Activated CD4-positive, CD25-positive, alpha-beta regulatory T cell treated with anti-CD3 and anti-CD28 coated beads, Interleukin-2, amount 50 U/mL, for 72 hours (primary cell): ENCODE measurements at regions not wholly inside any gene's neighbourhood (a gene's known extent, or its start where the extent isn't known, plus 50 kb on each side); places are given as distances from the start of the nearest gene placed in this dataset.
A peak's percentile ranks its signal among the peaks of the same experiment; 100 is the strongest.
"Not testable (repeated sequence)": the region's sequence is repeated elsewhere in the genome, so short reads cannot be mapped to it uniquely, and the experiment has no call there.

Experiments
- DNase-seq: peaks from one replicate; pipeline ENCODE4 v3.0.0; 2021

DNA sequence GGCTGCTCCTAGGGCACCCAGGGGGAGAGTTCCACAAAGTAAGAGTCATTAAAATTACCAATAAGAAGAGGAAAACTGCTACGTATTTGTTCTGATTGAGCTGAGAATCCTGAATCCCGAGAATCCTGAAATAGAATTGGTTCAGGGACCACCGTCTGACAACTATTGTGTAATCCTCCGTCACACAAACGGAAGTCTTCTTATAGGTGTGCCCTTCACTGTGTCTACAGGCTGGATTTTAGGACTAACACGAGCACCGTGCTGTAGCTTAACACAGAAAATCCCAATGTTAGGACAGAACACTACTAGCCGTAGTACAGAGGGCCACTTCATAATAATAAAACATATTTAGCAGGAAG is 50.6 kb upstream of the RNF182 start:
- DNase-seq = no peak

DNA sequence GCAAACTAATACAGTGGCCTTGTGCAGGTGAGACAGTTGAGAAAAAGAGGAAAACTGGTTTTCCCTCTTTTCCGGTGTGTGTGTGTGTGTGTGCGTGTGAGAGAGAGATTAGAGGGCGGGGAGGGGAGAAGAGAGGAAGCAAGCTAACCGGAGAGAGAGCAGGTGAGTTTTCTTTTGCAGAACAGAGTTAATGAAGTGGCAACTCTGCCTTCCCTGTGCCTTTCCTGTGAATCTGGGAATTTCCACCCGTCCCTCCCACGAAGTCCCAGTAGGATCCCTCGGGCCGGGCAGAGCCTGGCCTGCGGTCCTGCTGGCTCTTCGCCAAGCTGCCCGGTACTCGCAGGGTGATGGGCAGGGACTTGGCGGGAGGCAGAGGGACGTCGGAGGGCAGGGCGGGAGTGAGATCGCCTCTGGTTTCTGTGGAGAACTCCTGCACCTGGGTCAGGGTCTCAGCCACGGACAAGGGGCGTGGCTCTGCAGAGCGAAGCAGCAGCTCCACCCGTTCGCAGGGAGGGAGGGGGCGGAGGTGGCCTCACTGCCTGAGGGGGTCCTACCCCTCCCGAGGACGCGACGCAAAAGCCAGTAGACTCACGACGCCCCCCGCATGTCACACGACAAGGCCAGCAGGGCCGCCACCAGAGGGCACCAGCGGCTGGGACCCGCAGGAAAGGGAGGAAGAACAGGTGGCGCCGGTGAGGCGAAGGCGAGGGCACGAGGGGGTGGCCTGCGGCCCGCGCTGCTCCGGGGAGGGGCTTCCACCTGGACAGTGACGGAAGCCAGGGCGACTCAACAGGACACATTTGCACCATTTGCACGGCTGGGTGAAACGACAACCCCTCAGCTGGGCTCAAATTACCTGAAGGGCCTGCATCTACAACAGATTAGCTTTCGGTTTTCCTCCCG is 51.2 kb upstream of the RNF182 start:
- peak; percentile 71 for DNase-seq

DNA sequence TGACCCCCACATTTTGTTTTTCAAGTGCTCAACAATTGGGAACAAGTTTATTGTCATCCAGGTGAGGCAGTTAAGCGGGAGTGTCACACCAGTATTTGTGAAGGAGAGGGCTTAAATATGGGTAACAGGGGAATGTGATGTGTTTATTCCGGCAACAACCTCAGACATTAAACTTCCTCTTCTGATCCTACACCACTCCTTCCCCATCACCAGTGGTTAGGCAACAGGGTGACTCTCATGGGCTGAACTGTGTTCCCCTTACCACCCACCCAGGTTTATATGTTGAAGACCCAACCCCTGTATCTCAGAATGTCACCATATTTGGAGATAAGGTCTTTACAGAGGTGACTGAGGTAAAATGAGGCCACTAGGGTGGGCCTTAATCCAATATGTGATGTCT is 52.1 kb upstream of the RNF182 start:
- no peak for DNase-seq

- not testable (repeated sequence) for DNase-seq
Measured at GRCh38 chr6:13872006-13872405, 52.7 kb upstream of the RNF182 start.

GRCh38 chr6:13870214-13870830 is 54.4 kb upstream of the RNF182 start:
- DNase-seq = no peak

DNA sequence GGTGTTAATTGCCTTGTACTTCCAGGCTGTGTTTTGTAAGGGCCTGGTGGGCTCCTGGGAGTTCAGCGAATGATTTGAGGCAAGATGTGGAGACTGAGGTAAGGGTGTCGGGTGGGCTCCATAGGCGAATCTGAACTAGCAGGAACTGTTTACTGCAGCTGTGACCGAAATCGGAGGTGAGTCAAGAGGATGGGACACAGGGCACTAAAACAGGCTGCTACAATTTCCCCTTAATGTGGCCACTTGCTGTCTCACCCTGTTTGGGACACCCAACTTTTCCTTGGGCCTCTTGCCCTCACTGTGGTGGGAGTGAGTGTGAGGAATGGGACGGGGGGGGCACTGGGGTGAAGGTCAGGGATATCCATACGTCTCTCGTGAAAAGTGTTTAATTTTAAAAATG is 53.9 kb upstream of the MCUR1 start:
- DNase-seq = no peak

- DNase-seq = no peak
Measured at GRCh38 chr6:13866301-13866700, 51.9 kb upstream of the MCUR1 start.

GRCh38 chr6:13865141-13865540 is 50.8 kb upstream of the MCUR1 start:
- DNase-seq = no peak

DNA sequence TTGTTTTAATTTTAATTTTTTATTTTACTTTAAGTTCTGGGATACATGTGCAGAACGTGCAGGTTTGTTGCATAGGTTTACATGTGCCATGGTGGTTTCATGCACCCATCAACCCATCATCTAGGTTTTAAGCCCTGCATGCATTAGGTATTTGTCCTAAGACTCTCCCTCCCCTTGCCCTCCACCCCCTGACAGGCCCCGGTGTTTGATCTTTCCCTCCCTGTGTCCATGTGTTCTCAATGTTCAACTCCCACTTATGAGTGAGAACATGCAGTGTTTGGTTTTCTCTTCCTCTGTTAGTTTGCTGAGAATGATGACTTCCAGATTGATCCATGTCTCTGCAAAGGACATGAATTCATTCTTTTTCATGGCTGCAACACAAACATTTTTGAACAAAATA is 50.3 kb upstream of the MCUR1 start:
- not testable (repeated sequence) for DNase-seq
